K562 (cell line): ENCODE measurements at regions not wholly inside any gene's neighbourhood (a gene's known extent, or its start where the extent isn't known, plus 50 kb on each side); places are given as distances from the start of the nearest gene placed in this dataset.

Experiments
- HOMEZ ChIP-seq: fragments of 250-450 bp; sonication (Bioruptor Pico); IDR thresholded peaks from 2 replicates; pipeline ENCODE4 v1.4.0; 2020; ENCODE audit warnings: mild to moderate bottlenecking, moderate library complexity
- KLF13 ChIP-seq: fragments of 450-650 bp; IDR thresholded peaks from 2 replicates; pipeline ENCODE4 v1.6.1; 2016; ENCODE audit warnings: missing genetic modification characterization, low read depth, mild to moderate bottlenecking, missing compliant biosample characterization, moderate library complexity, borderline replicate concordance
- MYC ChIP-seq, 2 experiments: fragments of 250-450 bp in 1 of 2; sonication (Bioruptor Pico) in 1 of 2; IDR thresholded peaks; 2 replicates each; pipeline versions ENCODE4 v1.5.1 to v1.6.1; 2012 to 2021; ENCODE audit warnings: low read depth in 2 of 2, borderline replicate concordance in 1 of 2, improper control_type of control experiment in 1 of 2, low read length in 1 of 2, mild to moderate bottlenecking in 1 of 2, moderate library complexity in 1 of 2
- NFIC ChIP-seq: fragments of 450-650 bp; IDR thresholded peaks from 2 replicates; pipeline ENCODE4 v1.6.1; 2017; ENCODE audit warnings: mild to moderate bottlenecking, inconsistent platforms
- PHB ChIP-seq: fragments of 250-450 bp; sonication (Bioruptor Pico); IDR thresholded peaks from 2 replicates; pipeline ENCODE4 v1.5.0; 2021
- TCF3 ChIP-seq: sonication (generic); formaldehyde crosslinking; IDR thresholded peaks from 2 replicates; pipeline ENCODE4 v1.4.0; 2020; ENCODE audit warnings: mild to moderate bottlenecking, missing genetic modification reagents
- TEAD1 ChIP-seq, 2 experiments: fragments of 450-650 bp in 1 of 2; sonication (generic) in 1 of 2; formaldehyde crosslinking; IDR thresholded peaks; 2 replicates each; pipeline versions ENCODE4 v1.4.0 to v1.8.0; 2020 to 2022; ENCODE audit warnings: mild to moderate bottlenecking in 2 of 2, missing genetic modification reagents in 1 of 2
- ZBTB8A ChIP-seq: fragments of 450-650 bp; IDR thresholded peaks from 2 replicates; pipeline ENCODE4 v1.6.1; 2018; ENCODE audit warnings: mild to moderate bottlenecking, moderate library complexity; ENCODE audit not compliant: partially characterized antibody
- ZMIZ1 ChIP-seq, 2 experiments: fragments of 150-350 bp in 1 of 2; IDR thresholded peaks; 2 replicates each; pipeline ENCODE4 v1.6.1; 2012 to 2016; ENCODE audit warnings: low read depth in 2 of 2, low read length in 2 of 2, mild to moderate bottlenecking in 1 of 2, moderate library complexity in 1 of 2
- TF ChIP-seq, protein P1 (sequence below), 2 experiments: fragments of 450-650 bp; IDR thresholded peaks; 2 replicates each; pipeline ENCODE4 v1.6.1; 2018; ENCODE audit warnings: mild to moderate bottlenecking in 2 of 2, low read depth in 1 of 2; ENCODE audit not compliant: partially characterized antibody in 2 of 2
- TF ChIP-seq, protein P2 (sequence below): fragments of 200-800 bp; sonication (Bioruptor generic); IDR thresholded peaks from 2 replicates; pipeline ENCODE4 v1.6.1; 2017; ENCODE audit warnings: missing genetic modification characterization, missing compliant biosample characterization
- TF ChIP-seq, protein P3 (sequence below): fragments of 450-650 bp; formaldehyde crosslinking; IDR thresholded peaks from 2 replicates; pipeline ENCODE4 v1.4.0; 2020; ENCODE audit warnings: mild to moderate bottlenecking, moderate library complexity

GRCh38 chr16:85554889-85555718 is 58.0 kb upstream of the GSE1 start (continued):
- 0 out of 2 replicates have a peak, but pooled peaks have one; percentile 25 for TF ChIP-seq HOMEZ
- TF ChIP-seq, protein P1, sequence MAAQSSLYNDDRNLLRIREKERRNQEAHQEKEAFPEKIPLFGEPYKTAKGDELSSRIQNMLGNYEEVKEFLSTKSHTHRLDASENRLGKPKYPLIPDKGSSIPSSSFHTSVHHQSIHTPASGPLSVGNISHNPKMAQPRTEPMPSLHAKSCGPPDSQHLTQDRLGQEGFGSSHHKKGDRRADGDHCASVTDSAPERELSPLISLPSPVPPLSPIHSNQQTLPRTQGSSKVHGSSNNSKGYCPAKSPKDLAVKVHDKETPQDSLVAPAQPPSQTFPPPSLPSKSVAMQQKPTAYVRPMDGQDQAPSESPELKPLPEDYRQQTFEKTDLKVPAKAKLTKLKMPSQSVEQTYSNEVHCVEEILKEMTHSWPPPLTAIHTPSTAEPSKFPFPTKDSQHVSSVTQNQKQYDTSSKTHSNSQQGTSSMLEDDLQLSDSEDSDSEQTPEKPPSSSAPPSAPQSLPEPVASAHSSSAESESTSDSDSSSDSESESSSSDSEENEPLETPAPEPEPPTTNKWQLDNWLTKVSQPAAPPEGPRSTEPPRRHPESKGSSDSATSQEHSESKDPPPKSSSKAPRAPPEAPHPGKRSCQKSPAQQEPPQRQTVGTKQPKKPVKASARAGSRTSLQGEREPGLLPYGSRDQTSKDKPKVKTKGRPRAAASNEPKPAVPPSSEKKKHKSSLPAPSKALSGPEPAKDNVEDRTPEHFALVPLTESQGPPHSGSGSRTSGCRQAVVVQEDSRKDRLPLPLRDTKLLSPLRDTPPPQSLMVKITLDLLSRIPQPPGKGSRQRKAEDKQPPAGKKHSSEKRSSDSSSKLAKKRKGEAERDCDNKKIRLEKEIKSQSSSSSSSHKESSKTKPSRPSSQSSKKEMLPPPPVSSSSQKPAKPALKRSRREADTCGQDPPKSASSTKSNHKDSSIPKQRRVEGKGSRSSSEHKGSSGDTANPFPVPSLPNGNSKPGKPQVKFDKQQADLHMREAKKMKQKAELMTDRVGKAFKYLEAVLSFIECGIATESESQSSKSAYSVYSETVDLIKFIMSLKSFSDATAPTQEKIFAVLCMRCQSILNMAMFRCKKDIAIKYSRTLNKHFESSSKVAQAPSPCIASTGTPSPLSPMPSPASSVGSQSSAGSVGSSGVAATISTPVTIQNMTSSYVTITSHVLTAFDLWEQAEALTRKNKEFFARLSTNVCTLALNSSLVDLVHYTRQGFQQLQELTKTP (IDR thresholded peaks at IDR 0.05; ENCODE audit: low read depth in 1 of 2, partially characterized antibody in 2 of 2) = peak; percentile 71 to 83
- TF ChIP-seq ZBTB8A = no peak
- TF ChIP-seq, protein P2, sequence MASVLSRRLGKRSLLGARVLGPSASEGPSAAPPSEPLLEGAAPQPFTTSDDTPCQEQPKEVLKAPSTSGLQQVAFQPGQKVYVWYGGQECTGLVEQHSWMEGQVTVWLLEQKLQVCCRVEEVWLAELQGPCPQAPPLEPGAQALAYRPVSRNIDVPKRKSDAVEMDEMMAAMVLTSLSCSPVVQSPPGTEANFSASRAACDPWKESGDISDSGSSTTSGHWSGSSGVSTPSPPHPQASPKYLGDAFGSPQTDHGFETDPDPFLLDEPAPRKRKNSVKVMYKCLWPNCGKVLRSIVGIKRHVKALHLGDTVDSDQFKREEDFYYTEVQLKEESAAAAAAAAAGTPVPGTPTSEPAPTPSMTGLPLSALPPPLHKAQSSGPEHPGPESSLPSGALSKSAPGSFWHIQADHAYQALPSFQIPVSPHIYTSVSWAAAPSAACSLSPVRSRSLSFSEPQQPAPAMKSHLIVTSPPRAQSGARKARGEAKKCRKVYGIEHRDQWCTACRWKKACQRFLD (CRISPR knock-in tag) = no peak
- TF ChIP-seq ZMIZ1 (IDR thresholded peaks at IDR 0.05; ENCODE audit: low read depth in 2 of 2, low read length in 2 of 2) = peak in 1 of 2 experiments; percentile 86; a peak in 2 of 4 replicates
- peak; percentile 41; the same call in 1 of the 2 replicates for TF ChIP-seq MYC (IDR thresholded peaks at IDR 0.05; ENCODE audit: low read depth, low read length)
- peak; percentile 89; the same call in 1 of the 2 replicates for TF ChIP-seq MYC (CRISPR knock-in tag; IDR thresholded peaks at IDR 0.05; ENCODE audit: borderline replicate concordance, low read depth)
- peak; percentile 92 for TF ChIP-seq PHB
- TF ChIP-seq KLF13 (tag) = 0 out of 2 replicates have a peak, but pooled peaks have one; percentile 35
- no peak for TF ChIP-seq TEAD1 (CRISPR knock-in tag; IDR thresholded peaks at IDR 0.05)
- TF ChIP-seq NFIC = peak; percentile 78
- TF ChIP-seq, protein P3, sequence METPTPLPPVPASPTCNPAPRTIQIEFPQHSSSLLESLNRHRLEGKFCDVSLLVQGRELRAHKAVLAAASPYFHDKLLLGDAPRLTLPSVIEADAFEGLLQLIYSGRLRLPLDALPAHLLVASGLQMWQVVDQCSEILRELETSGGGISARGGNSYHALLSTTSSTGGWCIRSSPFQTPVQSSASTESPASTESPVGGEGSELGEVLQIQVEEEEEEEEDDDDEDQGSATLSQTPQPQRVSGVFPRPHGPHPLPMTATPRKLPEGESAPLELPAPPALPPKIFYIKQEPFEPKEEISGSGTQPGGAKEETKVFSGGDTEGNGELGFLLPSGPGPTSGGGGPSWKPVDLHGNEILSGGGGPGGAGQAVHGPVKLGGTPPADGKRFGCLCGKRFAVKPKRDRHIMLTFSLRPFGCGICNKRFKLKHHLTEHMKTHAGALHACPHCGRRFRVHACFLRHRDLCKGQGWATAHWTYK (CRISPR knock-in tag) = peak; percentile 84
- peak; percentile 63; the same call in 1 of the 2 replicates for TF ChIP-seq TCF3 (CRISPR knock-in tag)
